ENCODE measurements at regions not wholly inside any gene's neighbourhood (a gene's known extent, or its start where the extent isn't known, plus 50 kb on each side); places are given as distances from the start of the nearest gene placed in this dataset.

- no peak for TF ChIP-seq PHB2 (IDR thresholded peaks at IDR 0.05; ENCODE audit: partially characterized antibody)
- TF ChIP-seq ZSCAN31 (CRISPR knock-in tag; IDR thresholded peaks at IDR 0.05; ENCODE audit: low read depth): no peak
- no peak for TF ChIP-seq CTCF (CRISPR knock-in tag; IDR thresholded peaks at IDR 0.05)
- no peak for TF ChIP-seq PRDM4 (CRISPR knock-in tag; IDR thresholded peaks at IDR 0.05; ENCODE audit: borderline replicate concordance)
- TF ChIP-seq NFYB (CRISPR knock-in tag; IDR thresholded peaks at IDR 0.05): no peak
- TF ChIP-seq JUN (CRISPR knock-in tag; IDR thresholded peaks at IDR 0.05): no peak
- no peak for TF ChIP-seq CHD4 (IDR thresholded peaks at IDR 0.05; ENCODE audit: borderline replicate concordance, low read length)
- no peak for TF ChIP-seq CREB1 (IDR thresholded peaks at IDR 0.05)
- TF ChIP-seq CREB1 (CRISPR knock-in tag; IDR thresholded peaks at IDR 0.05): no peak
- TF ChIP-seq ZNF530 (CRISPR knock-in tag; IDR thresholded peaks at IDR 0.05; ENCODE audit: low read depth): no peak
- TF ChIP-seq ZNF800 (CRISPR knock-in tag; IDR thresholded peaks at IDR 0.05): no peak
- no peak for TF ChIP-seq POLR2AphosphoS5 (IDR thresholded peaks at IDR 0.05; ENCODE audit: low read depth, low read length)
- no peak for TF ChIP-seq FOXO1 (CRISPR knock-in tag; IDR thresholded peaks at IDR 0.05)
- TF ChIP-seq ZMYM4 (CRISPR knock-in tag; IDR thresholded peaks at IDR 0.05): no peak
- TF ChIP-seq SNAI1 (CRISPR knock-in tag; IDR thresholded peaks at IDR 0.05; ENCODE audit: borderline replicate concordance): no peak
Measured at GRCh38 chr11:42253156-42253555, 793.7 kb upstream of the LRRC4C start.
